NCI-H1436 (cell line): ENCODE measurements at regions not wholly inside any gene's neighbourhood (a gene's known extent, or its start where the extent isn't known, plus 50 kb on each side); places are given as distances from the start of the nearest gene placed in this dataset.

Source experiments
- DNase-seq: peaks from one replicate; lab custom pipeline; 2025; lab: John Stamatoyannopoulos, UW

GRCh38 chr11:80435345-80435744, 994.5 kb upstream of the TENM4 start:
- no peak for DNase-seq

- no peak for DNase-seq
These were observed 991.2 kb upstream of the TENM4 start for GRCh38 chr11:80432057-80432456.

GRCh38 chr11:80424012-80424695, 983.3 kb upstream of the TENM4 start:
- no peak for DNase-seq

- DNase-seq = no peak
These were observed 979.5 kb upstream of the TENM4 start for GRCh38 chr11:80420374-80420773.

- no peak for DNase-seq
These were observed 976.9 kb upstream of the TENM4 start for GRCh38 chr11:80417681-80418080.

- DNase-seq = no peak
These were observed 974.8 kb upstream of the TENM4 start for GRCh38 chr11:80415580-80415979.

GRCh38 chr11:80414181-80415165, 973.6 kb upstream of the TENM4 start:
- no peak for DNase-seq

GRCh38 chr11:80412604-80413003, 971.8 kb upstream of the TENM4 start:
- no peak for DNase-seq

GRCh38 chr11:80393210-80393609, 952.4 kb upstream of the TENM4 start:
- no peak for DNase-seq

GRCh38 chr11:80390505-80390904, 949.7 kb upstream of the TENM4 start:
- DNase-seq = no peak

- no peak for DNase-seq
These were observed 947.7 kb upstream of the TENM4 start for GRCh38 chr11:80388536-80388935.

GRCh38 chr11:80388130-80388529, 947.3 kb upstream of the TENM4 start:
- no peak for DNase-seq

- no peak for DNase-seq
These were observed 942.8 kb upstream of the TENM4 start for GRCh38 chr11:80383655-80384054.

GRCh38 chr11:80379620-80380278, 938.9 kb upstream of the TENM4 start:
- no peak for DNase-seq

GRCh38 chr11:80371931-80372330, 931.1 kb upstream of the TENM4 start:
- no peak for DNase-seq

GRCh38 chr11:80365980-80366379, 925.1 kb upstream of the TENM4 start:
- DNase-seq = no peak

GRCh38 chr11:80365076-80365725, 924.4 kb upstream of the TENM4 start:
- DNase-seq = no peak

- no peak for DNase-seq
These were observed 921.9 kb upstream of the TENM4 start for GRCh38 chr11:80362563-80363340.

GRCh38 chr11:80355251-80355650, 914.4 kb upstream of the TENM4 start:
- DNase-seq = no peak

GRCh38 chr11:80350541-80350940, 909.7 kb upstream of the TENM4 start:
- no peak for DNase-seq

GRCh38 chr11:80349997-80350396, 909.2 kb upstream of the TENM4 start:
- DNase-seq = no peak
